K562 (cell line): ENCODE measurements at regions not wholly inside any gene's neighbourhood (a gene's known extent, or its start where the extent isn't known, plus 50 kb on each side); places are given as distances from the start of the nearest gene placed in this dataset.

ENCODE experiments used
- KDM5B ChIP-seq: fragments of 200-600 bp; sonication (generic); IDR thresholded peaks from 2 replicates; pipeline ENCODE4 v1.6.1; 2012; ENCODE audit warnings: low read depth, mild to moderate bottlenecking, moderate library complexity, low read length, control low read depth, inconsistent platforms; ENCODE audit not compliant: insufficient replicate concordance
- MAX ChIP-seq: sonication (generic); formaldehyde crosslinking; IDR thresholded peaks from 2 replicates; pipeline ENCODE4 v1.9.0; 2022; ENCODE audit warnings: mild to moderate bottlenecking, missing genetic modification reagents
- MLX ChIP-seq, 2 experiments: fragments of 450-650 bp in 1 of 2; sonication (generic) in 1 of 2; formaldehyde crosslinking; conservative IDR thresholded peaks; 2 replicates each; pipeline versions ENCODE4 v1.4.0 to v1.8.1; 2020 to 2022; ENCODE audit warnings: mild to moderate bottlenecking in 1 of 2, missing genetic modification reagents in 1 of 2
- PHB2 ChIP-seq: fragments of 450-650 bp; IDR thresholded peaks from 2 replicates; pipeline ENCODE4 v1.6.1; 2017; ENCODE audit warnings: low read depth
- ZNF224 ChIP-seq: sonication (generic); formaldehyde crosslinking; IDR thresholded peaks from 2 replicates; pipeline ENCODE4 v1.8.0; 2022; ENCODE audit warnings: mild to moderate bottlenecking, missing genetic modification reagents
- ZNF311 ChIP-seq: fragments of 250-450 bp; sonication (Bioruptor Pico); IDR thresholded peaks from 2 replicates; pipeline ENCODE4 v1.4.0; 2020; ENCODE audit warnings: mild to moderate bottlenecking, moderate library complexity

- TF ChIP-seq MAX (CRISPR knock-in tag) = no peak
- no peak for TF ChIP-seq PHB2
- TF ChIP-seq MLX (CRISPR knock-in tag; conservative IDR thresholded peaks at IDR 0.05) = no peak
- TF ChIP-seq ZNF224 (CRISPR knock-in tag) = no peak
- TF ChIP-seq ZNF311 (CRISPR knock-in tag) = 0 out of 2 replicates have a peak, but pooled peaks have one; percentile 21
- TF ChIP-seq KDM5B = no peak
Measured at GRCh38 chr2:144704709-144705095, 184.8 kb upstream of the ZEB2 start.
